NCI-H510A treated with DMSO at 0.1 percent for 48 hours (cell line): ENCODE measurements at regions not wholly inside any gene's neighbourhood (a gene's known extent, or its start where the extent isn't known, plus 50 kb on each side); places are given as distances from the start of the nearest gene placed in this dataset.

Experiments used
- DNase-seq: peaks from one replicate; lab custom pipeline; 2025; lab: John Stamatoyannopoulos, UW

DNA sequence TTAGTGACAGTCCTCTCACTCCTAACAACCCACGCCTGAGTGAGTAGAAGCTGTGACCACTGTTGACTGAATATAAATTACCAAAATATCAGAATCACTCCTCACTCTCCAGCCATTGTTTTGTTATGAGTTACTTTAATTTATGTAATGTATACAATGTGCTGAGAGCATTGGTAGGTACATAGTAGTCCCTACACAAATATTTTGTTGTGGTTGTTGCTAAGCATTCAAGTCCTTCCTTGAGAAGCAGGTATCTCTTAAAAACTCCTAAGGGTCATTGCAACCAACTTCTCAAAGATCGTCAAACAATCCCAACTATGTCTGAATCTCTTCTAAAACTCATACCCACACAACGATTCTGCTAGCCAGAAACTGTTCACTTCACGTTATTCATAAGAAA is 476.8 kb upstream of the TNP1 start:
- DNase-seq: no peak

DNA sequence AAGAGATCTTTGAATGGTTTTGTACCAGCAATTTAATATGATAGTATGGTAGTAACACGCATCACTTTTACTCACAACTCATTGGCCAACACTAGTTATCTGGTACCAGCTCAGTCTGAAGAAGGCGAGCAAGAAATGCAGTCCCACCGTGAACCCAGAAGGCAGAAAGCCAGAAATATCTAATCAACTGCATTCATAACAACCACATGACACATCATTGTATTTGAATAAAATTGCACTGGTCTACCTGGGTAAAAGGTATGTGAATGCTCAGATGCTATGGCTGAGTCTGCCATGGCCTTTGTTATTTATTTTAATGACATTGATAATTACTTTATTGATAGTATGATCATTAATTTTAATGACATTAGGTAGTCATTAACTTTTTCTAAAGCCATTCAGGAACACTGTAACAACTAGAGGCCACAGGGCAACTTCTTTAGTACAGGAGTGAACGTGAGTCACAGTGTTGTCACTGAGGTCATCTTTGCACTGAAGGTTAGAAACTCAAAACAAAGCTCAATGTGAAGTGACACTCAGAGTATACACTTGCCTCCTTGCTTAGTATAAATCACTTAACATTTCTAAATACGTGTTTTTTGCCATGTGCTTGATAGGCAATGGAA is 475.6 kb upstream of the TNP1 start:
- DNase-seq: no peak

DNA sequence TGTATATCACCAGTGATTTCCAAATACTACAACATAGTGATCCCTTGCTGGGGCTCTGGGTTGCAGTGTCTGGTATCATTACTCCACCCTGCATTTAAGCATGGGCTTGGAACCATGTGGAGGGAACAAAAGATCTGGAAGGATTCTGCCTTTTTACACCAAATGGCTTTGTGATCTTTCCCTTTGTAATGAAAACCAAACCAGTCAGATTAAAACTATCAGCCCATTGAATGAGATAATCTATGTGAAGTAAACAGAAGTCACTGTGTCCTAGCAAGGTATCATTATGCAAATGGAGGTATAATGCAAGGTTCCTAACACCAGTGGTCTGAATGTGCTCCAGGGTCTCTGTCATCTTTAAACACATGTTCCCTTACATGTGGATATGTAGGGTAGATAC is 474.7 kb upstream of the TNP1 start:
- no peak for DNase-seq

DNA sequence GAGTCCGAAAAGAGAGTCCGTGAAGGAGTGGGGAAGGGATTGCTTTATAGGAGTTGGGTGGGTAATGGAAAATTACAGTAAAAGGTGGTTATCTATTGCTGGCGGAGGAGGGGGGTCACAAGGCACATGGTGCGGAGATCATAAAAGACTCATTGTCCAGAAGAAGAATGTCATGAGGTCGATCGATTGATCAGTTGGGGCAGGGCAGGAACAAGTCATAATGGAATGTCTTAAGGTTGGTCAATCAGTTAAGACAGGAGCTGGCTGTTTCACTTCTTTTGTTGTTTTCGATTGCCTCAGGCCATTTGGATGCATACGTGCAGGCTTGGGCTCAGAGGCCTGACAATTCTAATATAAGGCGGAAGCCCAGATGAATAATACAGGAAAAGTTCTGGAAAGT is 473.0 kb upstream of the TNP1 start:
- no peak for DNase-seq

DNA sequence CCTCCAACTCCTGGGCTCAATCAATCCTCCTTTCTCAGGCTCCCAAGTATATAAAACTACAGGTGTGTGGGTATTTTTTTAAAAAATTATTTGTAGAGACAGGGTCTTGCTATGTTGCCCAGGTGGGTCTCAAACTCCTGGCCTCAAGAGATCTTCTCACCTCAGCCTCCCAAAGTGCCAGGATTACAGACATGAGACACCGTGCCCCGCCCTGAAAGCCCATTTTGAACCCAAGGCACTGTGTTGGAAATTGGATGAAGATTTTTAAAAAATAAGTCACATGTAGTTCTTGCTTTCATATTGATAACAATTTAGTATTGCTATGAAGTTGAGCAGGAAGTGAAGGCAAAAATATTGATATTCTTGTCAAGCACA is 472.5 kb upstream of the TNP1 start:
- DNase-seq: no peak

DNA sequence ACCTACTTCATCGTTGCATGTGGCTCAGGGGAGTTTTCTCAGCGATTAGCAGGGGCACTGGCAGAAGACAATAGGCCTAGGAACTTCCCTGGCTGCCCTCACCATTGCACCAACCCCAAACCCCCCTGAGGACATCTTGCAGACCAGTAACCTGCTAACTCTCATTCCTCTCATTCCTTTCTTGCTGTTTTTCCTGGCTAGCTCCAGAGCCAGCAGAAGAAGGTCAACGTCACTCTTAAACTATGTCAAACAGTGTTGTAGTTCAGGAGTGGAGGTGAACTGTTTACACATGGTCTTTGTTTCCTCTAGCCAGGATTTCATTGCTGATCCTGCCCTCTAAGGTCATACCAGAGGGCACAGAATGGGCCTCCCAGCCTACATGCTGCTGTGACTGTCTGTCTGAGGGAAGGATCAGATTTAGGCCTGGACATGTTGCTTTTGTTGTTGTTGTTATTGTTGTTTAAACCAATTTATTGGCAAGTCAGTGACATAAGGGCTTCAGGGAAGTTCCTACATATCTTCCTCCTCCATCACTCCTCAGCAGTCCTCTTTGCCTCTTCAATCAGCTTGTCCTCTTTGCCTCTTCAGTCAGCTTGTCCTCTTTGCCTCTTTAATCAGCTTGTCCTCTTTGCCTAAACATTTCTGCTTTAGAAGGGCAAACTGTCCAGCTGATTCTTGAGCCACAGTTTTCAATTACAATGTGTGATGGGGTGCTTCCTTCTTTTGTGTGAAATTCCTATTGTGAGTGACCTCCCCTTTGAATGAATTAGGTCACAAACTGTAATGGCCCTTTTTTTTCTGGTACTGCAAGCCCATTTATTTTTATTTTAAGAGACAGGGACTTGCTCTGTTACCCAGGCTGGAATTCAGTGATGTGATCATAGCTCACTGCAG is 471.9 kb upstream of the TNP1 start:
- DNase-seq: peak; percentile 41

DNA sequence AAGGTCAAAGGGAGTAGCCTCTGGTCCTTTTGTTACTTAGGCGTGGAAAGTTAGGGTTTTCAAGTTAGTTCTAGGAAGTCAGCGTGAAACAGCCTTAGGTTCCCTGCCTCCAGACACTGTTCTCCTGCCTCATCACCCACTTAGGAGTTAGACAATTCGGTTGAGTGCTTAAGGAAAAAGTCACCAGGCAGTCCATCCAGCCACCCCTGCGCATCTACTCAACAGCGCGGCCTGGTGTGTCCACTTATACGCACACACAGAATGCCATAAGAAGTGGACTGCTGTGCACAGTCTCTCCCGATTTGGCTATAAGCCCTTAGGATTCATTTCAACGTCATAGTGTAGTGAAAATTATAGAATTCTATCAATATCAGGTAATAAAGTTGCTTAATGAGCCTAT is 470.8 kb upstream of the TNP1 start:
- DNase-seq: no peak

DNA sequence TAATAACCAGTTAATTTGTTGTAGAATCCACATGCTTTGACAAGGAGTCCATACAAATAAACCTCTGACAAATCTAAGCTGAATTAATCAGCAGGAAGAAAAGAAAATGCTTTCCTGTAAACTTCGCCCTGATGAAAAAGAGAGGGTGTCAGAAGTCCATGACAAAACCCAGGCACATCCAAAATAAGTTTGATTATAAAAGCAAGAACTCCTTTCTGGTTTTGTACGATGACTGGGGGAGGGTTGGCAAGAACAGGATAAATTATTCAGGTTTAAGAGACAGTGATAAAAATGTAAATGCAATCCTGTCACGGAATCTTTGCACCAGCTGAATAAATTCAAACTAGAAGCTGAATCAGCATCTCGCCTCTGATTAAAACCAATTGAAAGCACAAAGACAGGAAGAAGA is 469.2 kb upstream of the TNP1 start:
- DNase-seq: no peak

DNA sequence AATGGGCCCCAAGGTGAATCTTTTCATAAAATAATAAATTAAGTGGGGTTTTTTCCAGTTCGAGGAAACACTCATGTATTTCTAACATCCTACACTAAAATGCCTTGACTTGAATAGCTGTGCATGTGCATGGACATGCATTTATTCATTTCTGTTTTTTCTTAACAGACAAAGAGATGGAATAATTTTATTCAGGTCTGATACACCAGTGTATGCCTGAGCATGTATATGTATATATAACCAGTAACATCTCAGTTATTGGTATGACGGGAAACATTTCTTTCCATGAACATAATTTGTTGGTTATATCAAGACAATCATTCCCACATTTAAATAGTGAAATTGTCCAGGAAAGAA is 468.7 kb upstream of the TNP1 start:
- no peak for DNase-seq

DNA sequence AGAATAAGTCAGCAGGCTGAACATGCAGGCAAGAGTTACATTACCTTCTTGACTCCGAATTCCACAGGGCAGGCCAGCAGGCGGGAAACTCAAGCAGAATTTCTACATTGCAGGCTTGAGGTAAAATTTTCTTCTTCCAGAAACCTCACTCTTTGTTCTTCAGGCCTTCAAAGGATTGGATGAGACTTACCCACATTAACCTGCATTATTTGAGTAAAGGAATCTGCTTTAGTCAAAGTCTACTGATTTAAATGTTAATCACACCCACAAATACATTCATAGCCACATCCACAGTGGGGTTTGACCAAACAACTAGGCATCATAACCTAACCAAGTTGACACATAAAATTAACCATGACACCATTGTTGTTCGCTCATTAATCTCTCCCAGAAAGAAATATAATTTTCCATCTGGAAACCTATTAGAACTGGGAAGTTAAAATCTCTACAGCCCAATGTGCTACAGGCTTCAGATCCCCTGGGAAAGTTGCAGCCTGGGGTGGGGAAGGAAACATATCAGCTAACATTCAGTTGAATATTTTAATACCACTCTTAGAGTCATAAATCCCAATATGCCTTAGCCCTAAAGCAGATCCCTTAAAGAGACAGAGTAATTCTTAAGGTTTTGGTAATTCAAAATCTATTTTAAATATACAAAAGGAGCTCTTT is 468.2 kb upstream of the TNP1 start:
- DNase-seq: no peak

DNA sequence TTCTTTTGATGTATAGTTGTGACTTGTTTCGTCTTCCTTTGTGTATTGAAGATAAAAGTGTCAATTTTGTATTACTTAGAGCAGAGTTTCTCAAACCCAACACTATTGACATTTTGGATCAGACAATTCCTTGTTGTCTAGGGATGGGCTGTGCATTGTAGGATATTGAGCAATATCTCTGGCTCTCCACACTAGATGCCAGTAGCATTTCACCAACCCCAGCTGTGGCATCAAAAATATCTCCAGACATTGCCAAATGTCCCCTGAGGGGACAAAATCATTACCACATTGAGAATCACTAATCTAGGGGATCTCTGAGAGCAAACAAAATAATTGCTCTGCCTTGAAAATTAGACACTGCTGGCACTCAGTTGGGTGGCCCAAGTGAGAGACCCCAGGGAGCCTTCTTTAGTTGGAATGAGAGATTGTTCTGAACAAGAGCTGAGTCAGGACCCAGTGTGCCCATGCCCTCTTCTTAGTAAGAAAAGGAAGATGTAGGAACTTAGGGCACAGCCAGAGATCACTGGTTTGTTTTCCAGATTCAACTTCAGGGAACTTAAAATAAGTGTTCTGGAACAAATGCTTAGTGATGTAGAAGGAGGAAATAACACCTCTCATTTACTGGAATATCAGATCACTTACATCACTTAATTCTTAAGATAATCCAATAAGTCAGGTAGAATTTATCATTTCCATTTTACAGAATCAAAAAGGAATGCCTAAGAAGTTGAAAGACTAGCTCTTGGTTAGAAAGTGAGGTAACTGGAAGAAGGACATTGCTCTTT is 466.6 kb upstream of the TNP1 start:
- DNase-seq: no peak

DNA sequence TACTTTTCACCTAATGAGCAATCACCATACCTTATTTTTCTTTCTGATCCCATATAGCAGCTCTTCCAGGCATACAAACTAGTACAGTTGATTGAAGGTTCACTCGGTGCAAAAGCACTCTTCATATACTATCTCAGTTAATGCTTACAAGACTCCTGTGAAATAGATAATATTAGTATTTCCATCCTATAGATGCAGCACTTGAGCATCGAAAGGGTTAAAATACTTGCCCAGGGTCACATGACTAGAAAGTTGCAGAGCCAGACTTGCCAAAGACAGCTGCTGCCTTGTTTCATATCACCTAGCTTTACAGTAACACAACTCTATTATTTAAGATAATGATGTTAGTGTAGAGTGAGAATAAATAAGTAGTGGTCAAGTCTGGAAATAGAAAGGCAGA is 466.0 kb upstream of the TNP1 start:
- DNase-seq: no peak

DNA sequence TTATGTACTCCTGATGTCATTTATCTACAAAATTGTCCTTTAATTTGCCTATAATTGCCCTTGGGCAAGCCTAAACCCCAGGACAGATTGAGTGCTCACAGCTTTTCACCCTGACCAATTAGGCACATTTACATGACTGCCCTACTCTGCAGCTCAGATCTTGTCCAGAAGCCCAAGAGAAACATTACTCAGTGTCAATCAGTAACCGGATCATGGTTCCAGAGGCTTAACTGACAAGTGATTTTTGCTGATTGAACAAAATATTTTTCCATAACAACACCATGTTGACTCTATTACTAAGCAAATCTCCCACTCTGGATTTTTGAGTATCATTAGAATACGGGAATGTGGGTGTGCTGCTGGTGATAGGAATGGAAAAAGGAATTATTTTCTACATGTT is 465.4 kb upstream of the TNP1 start:
- no peak for DNase-seq

DNA sequence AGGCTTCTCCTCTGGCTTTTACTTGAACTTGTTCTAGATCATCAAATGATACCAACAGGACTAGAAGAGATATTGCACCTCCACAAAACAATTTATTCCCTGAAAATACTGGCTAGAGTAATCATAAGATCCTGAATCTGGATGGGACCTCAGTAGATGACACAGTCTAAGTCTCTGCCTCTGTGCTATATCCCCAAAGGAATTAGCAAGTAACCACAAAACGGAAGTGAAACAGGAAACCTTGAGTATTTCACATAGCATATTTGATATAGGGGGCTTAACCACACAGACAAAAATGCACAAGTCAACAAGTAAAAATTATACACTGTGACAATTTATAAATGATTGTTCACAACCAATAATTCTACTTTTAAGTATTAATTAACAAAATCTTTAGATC is 456.9 kb upstream of the TNP1 start:
- DNase-seq: no peak

DNA sequence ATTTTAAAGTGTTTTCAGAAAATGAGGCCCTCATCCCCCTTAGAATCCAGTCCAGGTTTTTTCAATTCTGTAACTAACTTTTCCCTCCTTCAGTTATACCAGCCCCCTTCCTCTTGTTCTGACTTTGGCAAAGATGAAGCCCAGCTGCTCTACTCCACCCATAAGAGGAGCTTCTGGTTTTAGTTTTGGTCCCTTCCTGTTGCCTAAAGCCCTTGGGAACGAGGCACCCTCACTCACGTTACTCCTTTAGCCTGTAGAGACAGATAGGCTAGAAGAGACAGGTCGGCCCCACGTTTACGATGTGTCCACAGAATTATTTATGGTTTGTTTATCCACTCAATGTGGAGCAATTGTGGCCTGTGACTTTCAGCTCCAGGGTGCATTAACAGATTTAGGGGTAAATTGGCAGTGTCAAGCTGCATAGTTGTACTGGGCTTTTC is 454.2 kb upstream of the TNP1 start:
- DNase-seq: peak; percentile 32

DNA sequence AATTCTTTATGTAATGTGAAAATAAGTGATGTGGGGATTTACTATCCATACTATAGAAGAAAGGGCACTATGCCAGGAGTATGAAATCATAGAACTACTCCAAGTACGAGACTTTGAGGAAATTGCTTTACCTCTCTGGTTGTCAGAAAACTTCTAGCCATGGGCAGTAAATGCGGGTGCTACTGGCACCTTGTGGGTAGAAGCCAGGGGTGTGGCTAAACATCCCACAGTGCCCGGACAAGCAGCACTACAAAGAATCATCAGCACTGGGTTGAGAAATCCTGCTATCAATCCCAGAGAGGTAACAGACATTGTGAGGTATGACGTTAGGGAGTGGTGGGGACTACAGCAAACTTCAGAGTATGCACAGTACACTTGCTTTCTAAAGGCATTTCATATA is 453.5 kb upstream of the TNP1 start:
- DNase-seq: no peak

DNA sequence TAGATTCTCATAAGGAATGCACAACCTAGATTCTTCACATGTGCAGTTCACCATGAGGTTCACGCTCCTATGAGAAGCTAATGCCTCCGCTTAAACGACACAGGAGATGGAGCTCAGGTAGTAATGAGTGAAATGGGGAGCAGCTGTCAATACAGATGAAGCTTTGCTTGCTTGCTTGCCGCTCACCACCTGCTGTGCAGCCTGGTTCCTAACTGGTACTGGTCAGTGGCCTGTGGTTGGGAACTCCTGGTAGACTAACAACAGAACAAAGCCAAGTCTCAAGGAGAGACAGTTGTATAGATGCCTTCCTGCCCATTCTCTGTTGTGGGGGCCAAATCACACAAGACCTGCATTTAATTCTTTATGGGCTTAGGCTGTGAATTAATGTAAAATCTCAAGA is 449.2 kb upstream of the TNP1 start:
- DNase-seq: no peak

DNA sequence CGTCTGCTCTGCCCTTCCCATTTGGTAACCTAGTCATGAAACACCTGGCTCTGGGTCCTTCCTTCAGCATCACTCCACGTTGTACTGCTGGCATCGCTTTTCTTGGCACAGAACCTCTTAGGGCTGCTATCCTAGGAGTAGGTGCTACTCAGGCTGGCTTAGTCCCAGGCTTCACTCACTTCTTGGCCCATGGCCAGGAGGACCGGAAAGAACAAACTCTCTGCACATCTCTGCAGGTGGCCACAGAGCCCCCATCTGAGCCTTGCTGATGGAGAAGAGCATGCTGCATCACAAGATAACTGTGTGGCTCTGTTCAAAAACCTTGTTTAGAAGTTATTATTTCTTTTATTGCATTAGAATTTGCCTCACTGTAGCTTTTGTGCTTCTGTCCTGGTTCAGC is 447.2 kb upstream of the TNP1 start:
- peak; percentile 83 for DNase-seq

DNA sequence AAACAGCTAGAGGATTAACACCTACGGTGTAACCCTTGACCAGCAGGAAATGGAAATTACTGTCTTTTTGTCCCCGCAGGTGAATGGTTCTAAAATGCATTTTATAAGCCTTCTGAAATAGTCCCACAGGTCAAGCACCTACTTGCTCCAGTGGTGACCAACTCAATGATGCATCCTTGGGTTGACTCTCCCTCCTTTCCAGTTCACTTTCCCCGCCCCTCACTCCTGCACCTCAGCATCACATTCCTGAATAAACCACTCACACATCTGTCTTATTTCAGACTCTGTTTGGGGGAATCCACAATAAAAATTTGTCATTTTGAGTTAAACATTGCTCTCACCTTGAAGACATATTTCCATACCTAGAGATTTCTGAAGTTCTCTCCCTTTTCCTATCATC is 446.0 kb upstream of the TNP1 start:
- DNase-seq: no peak

DNA sequence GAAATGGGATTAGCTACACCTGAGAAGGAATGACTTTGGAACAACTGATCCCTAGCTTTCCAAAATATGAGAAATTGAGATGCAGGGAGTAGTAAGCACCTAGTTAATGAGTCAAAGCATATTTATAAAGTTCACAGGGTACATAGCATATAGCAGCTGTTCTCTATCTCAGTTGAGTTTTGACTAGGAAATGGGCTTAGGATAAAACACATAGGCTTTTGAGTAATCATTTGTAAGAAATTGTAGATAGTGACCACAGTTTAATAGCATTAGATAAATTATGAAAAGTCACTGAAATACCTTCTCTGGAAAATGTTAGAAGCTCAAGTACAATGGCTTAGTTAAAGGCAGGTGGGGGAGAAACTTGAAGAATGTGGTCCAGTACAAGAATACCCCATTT is 444.7 kb upstream of the TNP1 start:
- no peak for DNase-seq

DNA sequence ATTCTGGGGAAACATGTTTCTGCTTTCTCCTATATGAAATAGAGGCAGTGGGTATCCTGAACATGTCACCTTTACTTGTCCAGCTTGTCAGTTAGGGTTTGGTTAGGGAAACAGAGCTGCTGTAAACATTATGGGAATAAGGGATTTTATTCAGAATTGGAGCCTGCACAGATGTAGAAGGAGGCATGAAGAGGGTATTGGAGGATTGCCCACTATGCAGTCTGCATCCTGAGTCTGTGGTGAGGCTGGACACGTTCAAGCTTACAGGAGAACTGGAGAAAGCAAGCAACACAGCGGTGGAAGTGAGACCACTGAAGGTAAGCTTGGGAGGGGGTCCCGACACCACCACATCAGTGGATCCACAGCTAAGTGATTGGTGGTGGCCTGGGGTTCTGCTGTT is 443.0 kb upstream of the TNP1 start:
- DNase-seq: no peak

DNA sequence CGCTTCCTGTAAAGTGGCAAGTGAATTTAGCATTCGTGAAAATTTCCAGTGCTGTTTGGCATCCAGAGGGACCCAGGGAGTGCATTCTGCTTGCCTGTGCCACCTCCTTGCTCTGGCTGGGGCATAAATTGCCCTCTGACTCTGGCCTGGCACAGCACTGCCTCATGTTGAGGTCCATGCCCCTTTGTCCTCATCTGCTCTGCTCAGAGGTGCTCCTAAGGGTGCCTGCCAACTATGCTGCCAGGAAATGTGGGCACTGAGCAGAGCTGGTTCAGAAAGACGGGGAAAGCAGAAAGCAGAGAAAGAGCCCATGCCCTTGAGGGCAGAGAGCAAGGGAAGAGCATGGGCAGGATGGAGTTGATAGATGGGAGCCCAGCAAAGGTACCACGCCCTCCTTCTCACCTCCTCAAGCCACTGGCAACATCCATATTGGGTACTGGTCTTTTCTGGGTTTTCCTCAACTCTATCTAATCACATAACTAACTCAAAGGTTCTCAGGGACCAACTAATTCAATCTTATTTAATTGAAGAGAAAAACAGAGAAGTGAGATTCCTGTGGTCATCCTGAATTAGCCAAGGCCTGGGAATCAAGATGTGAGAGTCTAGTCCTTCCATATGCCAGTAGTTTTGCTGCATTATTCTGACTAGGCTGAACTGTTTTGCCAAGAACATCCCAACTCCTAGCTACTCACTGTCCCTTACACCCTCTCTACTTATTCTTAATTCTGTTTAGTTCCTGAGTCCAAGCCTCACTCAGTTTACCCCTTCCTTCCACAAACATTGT is 441.5 kb upstream of the TNP1 start:
- DNase-seq: no peak
